ENCODE measurements at regions not wholly inside any gene's neighbourhood (a gene's known extent, or its start where the extent isn't known, plus 50 kb on each side); places are given as distances from the start of the nearest gene placed in this dataset.

DNA sequence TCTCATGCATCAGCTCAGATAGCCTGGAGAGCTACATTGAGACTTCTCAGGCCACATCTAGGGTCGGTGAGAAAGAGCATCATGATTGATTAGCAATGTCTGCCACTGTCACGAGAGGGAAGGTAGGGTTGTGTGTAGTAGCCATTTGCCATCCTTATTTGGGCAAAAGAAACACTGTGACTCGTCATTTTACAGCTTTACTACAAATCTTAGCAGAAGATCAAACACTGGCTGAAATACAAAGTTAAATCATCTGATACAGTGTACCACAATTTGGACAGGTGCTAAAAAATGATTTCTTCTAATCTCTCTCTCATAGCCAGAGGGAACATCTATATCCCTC lies 334.3 kb downstream of the CBLN1 start:
- peak overlapping the region in 3 of 4 donors; percentile 38 to 59 (median 53) for H3K27ac ChIP-seq
- DNase-seq: no peak
- WGBS, 2 donors (ENCODE audit: low coverage in 1 of 2): 7 to 22% methylated on average over 3 of the region's 3 CpGs
- TF ChIP-seq POLR2AphosphoS5 (IDR thresholded peaks at IDR 0.05) (no peak), EP300 (IDR thresholded peaks at IDR 0.05; ENCODE audit: low read depth) (no peak), POLR2A (IDR thresholded peaks at IDR 0.05) (no peak)
- TF ChIP-seq, protein P1, sequence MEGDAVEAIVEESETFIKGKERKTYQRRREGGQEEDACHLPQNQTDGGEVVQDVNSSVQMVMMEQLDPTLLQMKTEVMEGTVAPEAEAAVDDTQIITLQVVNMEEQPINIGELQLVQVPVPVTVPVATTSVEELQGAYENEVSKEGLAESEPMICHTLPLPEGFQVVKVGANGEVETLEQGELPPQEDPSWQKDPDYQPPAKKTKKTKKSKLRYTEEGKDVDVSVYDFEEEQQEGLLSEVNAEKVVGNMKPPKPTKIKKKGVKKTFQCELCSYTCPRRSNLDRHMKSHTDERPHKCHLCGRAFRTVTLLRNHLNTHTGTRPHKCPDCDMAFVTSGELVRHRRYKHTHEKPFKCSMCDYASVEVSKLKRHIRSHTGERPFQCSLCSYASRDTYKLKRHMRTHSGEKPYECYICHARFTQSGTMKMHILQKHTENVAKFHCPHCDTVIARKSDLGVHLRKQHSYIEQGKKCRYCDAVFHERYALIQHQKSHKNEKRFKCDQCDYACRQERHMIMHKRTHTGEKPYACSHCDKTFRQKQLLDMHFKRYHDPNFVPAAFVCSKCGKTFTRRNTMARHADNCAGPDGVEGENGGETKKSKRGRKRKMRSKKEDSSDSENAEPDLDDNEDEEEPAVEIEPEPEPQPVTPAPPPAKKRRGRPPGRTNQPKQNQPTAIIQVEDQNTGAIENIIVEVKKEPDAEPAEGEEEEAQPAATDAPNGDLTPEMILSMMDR (IDR thresholded peaks at IDR 0.05): no peak
- in situ Hi-C loops (cut with MboI; ENCODE audit: low pct_ligation_motif_present in 1 of 4, low pct_unique_long_range_greater_than_20kb in 1 of 4, low sequenced_read_pairs in 3 of 4) (no loop called here), intact Hi-C loops (cut with DNase I; ENCODE audit: low total_unique reads) (no loop called here)
- no peak overlapping the region for H3K4me3 ChIP-seq
- H3K36me3 ChIP-seq: no peaks in the 10 kb centered on the region
- H3K9me3 ChIP-seq: no peaks in the 10 kb centered on the region
- H3K27me3 ChIP-seq: no peaks in the 10 kb centered on the region
- H3K4me1 ChIP-seq: no peaks in the 10 kb centered on the region

DNA sequence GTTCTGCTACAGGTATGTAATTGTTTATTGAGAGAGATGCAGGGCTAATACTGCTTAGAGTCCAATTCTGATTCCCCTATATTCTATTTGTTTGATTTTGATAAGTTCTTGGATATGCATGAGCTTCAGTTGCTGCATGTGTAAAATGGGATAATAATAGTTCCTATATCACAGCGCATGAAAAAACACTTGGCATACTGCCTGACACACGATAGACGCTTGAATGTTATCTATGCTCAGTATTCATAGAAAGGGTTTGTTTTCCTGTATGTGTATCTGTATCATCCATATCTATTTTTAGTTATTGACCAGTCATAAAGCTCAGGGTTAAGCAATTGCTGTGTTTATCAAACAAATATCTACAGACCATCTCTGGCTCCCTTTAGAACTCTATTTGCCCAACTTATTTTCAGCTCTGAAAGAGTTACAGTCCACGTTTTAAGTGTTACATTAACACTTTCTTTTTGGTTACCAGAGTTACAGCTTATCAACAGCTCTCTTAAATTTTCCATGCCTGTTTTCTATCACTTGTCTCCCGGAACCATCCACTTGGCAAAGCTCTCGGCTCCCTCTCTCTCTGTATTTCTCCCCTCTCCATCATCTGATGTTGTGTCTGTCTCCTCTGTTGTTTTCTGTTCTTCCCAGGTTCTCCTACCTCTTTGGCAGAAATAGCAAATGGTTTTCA lies 334.8 kb downstream of the CBLN1 start:
- no peak for DNase-seq
- peak overlapping the region in 3 of 4 donors; percentile 38 to 59 (median 53) for H3K27ac ChIP-seq
- WGBS, 2 donors (ENCODE audit: low coverage in 1 of 2): 37 to 44% methylated on average over 6 of the region's 6 CpGs
- H3K27me3 ChIP-seq: no peaks in the 10 kb centered on the region
- no peaks in the 10 kb centered on the region for H3K36me3 ChIP-seq
- no peak for TF ChIP-seq EP300 (IDR thresholded peaks at IDR 0.05; ENCODE audit: low read depth)
- TF ChIP-seq POLR2A (IDR thresholded peaks at IDR 0.05): no peak
- TF ChIP-seq POLR2AphosphoS5 (IDR thresholded peaks at IDR 0.05): peak; percentile 12 to 69 (median 59)
- TF ChIP-seq, protein P1 (IDR thresholded peaks at IDR 0.05): no peak
- H3K4me1 ChIP-seq: no peaks in the 10 kb centered on the region
- H3K4me3 ChIP-seq: no peak overlapping the region
- no peaks in the 10 kb centered on the region for H3K9me3 ChIP-seq
- intact Hi-C loops (cut with DNase I; ENCODE audit: low total_unique reads) (no loop called here), in situ Hi-C loops (cut with MboI; ENCODE audit: low pct_ligation_motif_present in 1 of 4, low pct_unique_long_range_greater_than_20kb in 1 of 4, low sequenced_read_pairs in 3 of 4) (no loop called here)

DNA sequence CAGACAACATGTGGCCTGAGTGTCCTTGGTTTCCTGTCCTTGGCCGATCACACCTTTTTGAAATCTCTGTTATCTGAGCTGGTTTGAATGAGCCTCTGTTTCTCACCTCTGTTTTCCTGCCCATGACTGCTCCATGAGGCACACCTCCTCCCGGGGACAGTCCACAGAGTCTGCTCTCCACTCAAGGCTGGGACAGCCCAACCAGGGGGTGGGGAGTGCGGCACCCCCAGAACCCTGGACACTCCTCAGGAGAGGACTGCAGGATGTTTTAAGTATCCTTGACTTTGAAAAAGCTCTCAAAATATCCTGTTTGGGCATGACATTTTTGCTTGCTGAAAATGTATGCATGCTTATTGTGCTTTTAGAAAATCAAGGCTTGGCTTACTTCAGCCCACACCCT lies 333.0 kb upstream of the N4BP1 start:
- no peak overlapping the region for H3K27ac ChIP-seq
- TF ChIP-seq POLR2AphosphoS5 (IDR thresholded peaks at IDR 0.05) (no peak), POLR2A (IDR thresholded peaks at IDR 0.05) (no peak), EP300 (IDR thresholded peaks at IDR 0.05; ENCODE audit: low read depth) (no peak)
- TF ChIP-seq, protein P1 (IDR thresholded peaks at IDR 0.05): no peak
- H3K4me1 ChIP-seq: no peaks in the 10 kb centered on the region
- in situ Hi-C loops (cut with MboI; ENCODE audit: low pct_ligation_motif_present in 1 of 4, low pct_unique_long_range_greater_than_20kb in 1 of 4, low sequenced_read_pairs in 3 of 4) (no loop called here), intact Hi-C loops (cut with DNase I; ENCODE audit: low total_unique reads) (no loop called here)
- WGBS, 2 donors (ENCODE audit: low coverage in 1 of 2): 70% methylated on average over 3 of the region's 3 CpGs; no CpG with 5 or more reads in 1 of the 2 donors
- no peaks in the 10 kb centered on the region for H3K9me3 ChIP-seq
- H3K4me3 ChIP-seq: no peak overlapping the region
- DNase-seq: no peak
- no peaks in the 10 kb centered on the region for H3K27me3 ChIP-seq
- no peaks in the 10 kb centered on the region for H3K36me3 ChIP-seq

DNA sequence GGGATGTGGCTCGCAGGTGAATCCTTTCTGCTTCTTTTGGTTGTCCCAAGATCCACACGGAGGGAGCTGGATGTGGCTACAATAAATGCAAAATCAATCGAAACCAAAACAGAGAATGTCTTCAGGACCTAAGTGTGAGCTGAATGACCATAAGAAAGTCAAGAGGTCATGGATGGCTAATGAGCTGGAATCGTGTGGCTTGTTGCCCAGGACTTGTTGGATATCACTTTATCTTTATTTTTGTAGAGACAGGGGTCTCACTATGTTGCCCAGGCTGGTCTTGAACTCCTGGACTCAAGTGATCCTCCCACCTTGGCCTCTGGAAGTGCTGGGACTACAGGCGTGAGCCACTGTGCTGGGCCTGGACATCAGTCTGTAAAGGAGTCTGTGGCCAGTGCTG lies 326.8 kb upstream of the N4BP1 start:
- WGBS, 2 donors (ENCODE audit: low coverage in 1 of 2): 86 to 93% methylated on average over 3 to 5 of the region's 5 CpGs
- in situ Hi-C loops (cut with MboI; ENCODE audit: low pct_ligation_motif_present in 1 of 4, low pct_unique_long_range_greater_than_20kb in 1 of 4, low sequenced_read_pairs in 3 of 4): no loop called here
- no peak overlapping the region for H3K4me3 ChIP-seq
- no peaks in the 10 kb centered on the region for H3K27me3 ChIP-seq
- intact Hi-C loops (cut with DNase I; ENCODE audit: low total_unique reads): no loop called here
- H3K4me1 ChIP-seq: no peaks in the 10 kb centered on the region
- DNase-seq: no peak
- no peaks in the 10 kb centered on the region for H3K36me3 ChIP-seq
- H3K27ac ChIP-seq: no peak overlapping the region
- H3K9me3 ChIP-seq: no peaks in the 10 kb centered on the region
- TF ChIP-seq, protein P1 (IDR thresholded peaks at IDR 0.05): no peak
- TF ChIP-seq EP300 (IDR thresholded peaks at IDR 0.05; ENCODE audit: low read depth) (no peak), POLR2AphosphoS5 (IDR thresholded peaks at IDR 0.05) (no peak), POLR2A (IDR thresholded peaks at IDR 0.05) (no peak)
